NT2/D1 (cell line): ENCODE measurements at regions not wholly inside any gene's neighbourhood (a gene's known extent, or its start where the extent isn't known, plus 50 kb on each side); places are given as distances from the start of the nearest gene placed in this dataset.

Source experiments
- DNase-seq: peaks from one replicate; pipeline ENCODE4 v3.0.0-alpha.2; 2011; ENCODE audit warnings: low read depth, low spot score
- H3K27me3 ChIP-seq: 2 replicates; pipeline ENCODE4 v1.6.0; 2011; ENCODE audit warnings: mild to moderate bottlenecking; ENCODE audit not compliant: insufficient read length, insufficient read depth
- H3K36me3 ChIP-seq: 2 replicates; pipeline ENCODE4 v1.6.1; 2011; ENCODE audit warnings: mild to moderate bottlenecking, low read length, mixed read lengths; ENCODE audit not compliant: insufficient read depth, insufficient read length
- H3K4me1 ChIP-seq: 2 replicates; pipeline ENCODE4 v1.5.1; 2011; ENCODE audit not compliant: insufficient read depth, insufficient read length
- H3K4me3 ChIP-seq: 2 replicates; pipeline ENCODE4 v1.5.1; 2011; ENCODE audit warnings: low read depth; ENCODE audit not compliant: insufficient read length
- H3K9ac ChIP-seq: 2 replicates; pipeline ENCODE4 v1.6.0; 2011; ENCODE audit warnings: low read depth; ENCODE audit not compliant: insufficient read length
- H3K9me3 ChIP-seq: 2 replicates; pipeline ENCODE4 v1.5.1; 2011; ENCODE audit warnings: mild to moderate bottlenecking, low read length; ENCODE audit not compliant: insufficient read depth
- SUZ12 ChIP-seq: IDR thresholded peaks from 2 replicates; pipeline ENCODE4 v1.6.1; 2011; ENCODE audit not compliant: insufficient read length, insufficient read depth; ENCODE audit errors: extremely low read depth
- YY1 ChIP-seq: IDR thresholded peaks from 2 replicates; pipeline ENCODE4 v1.6.1; 2011; ENCODE audit not compliant: insufficient read length, insufficient read depth
- ZNF274 ChIP-seq: IDR thresholded peaks from 2 replicates; pipeline ENCODE4 v1.6.1; 2011; ENCODE audit warnings: mild to moderate bottlenecking, low read depth, low read length

- no peak overlapping the region for H3K4me3 ChIP-seq
- DNase-seq: no peak
- no peaks in the 10 kb centered on the region for H3K27me3 ChIP-seq
- no peaks in the 10 kb centered on the region for H3K4me1 ChIP-seq
- no peaks in the 10 kb centered on the region for H3K36me3 ChIP-seq
- no peak overlapping the region for H3K9ac ChIP-seq
- no peaks in the 10 kb centered on the region for H3K9me3 ChIP-seq
- TF ChIP-seq ZNF274: no peak
- no peak for TF ChIP-seq YY1
- no peak for TF ChIP-seq SUZ12
Measured at GRCh38 chr5:74154526-74154925, 486.0 kb downstream of the ENC1 start.

GRCh38 chr5:74153255-74153790, 487.2 kb downstream of the ENC1 start:
- DNase-seq: no peak
- TF ChIP-seq SUZ12 (no peak), ZNF274 (no peak), YY1 (no peak)
- Histone ChIP-seq H3K4me3 (no peak overlapping the region), H3K4me1 (no peaks in the 10 kb centered on the region), H3K9ac (no peak overlapping the region), H3K27me3 (no peaks in the 10 kb centered on the region), H3K9me3 (no peaks in the 10 kb centered on the region), H3K36me3 (no peaks in the 10 kb centered on the region)

GRCh38 chr5:74152625-74153254, 487.8 kb downstream of the ENC1 start:
- Histone ChIP-seq H3K36me3 (no peaks in the 10 kb centered on the region), H3K4me3 (no peak overlapping the region), H3K9me3 (no peaks in the 10 kb centered on the region), H3K4me1 (no peaks in the 10 kb centered on the region), H3K27me3 (no peaks in the 10 kb centered on the region), H3K9ac (no peak overlapping the region)
- DNase-seq: no peak
- TF ChIP-seq YY1 (no peak), SUZ12 (no peak), ZNF274 (no peak)

GRCh38 chr5:74152136-74152535, 488.4 kb downstream of the ENC1 start:
- Histone ChIP-seq H3K27me3 (no peaks in the 10 kb centered on the region), H3K9ac (no peak overlapping the region), H3K4me1 (no peaks in the 10 kb centered on the region), H3K36me3 (no peaks in the 10 kb centered on the region), H3K9me3 (no peaks in the 10 kb centered on the region), H3K4me3 (no peak overlapping the region)
- DNase-seq: no peak
- no peak for TF ChIP-seq YY1
- no peak for TF ChIP-seq ZNF274
- TF ChIP-seq SUZ12: no peak

- H3K9me3 ChIP-seq: no peaks in the 10 kb centered on the region
- no peaks in the 10 kb centered on the region for H3K27me3 ChIP-seq
- H3K36me3 ChIP-seq: no peaks in the 10 kb centered on the region
- H3K4me1 ChIP-seq: no peaks in the 10 kb centered on the region
- H3K4me3 ChIP-seq: no peak overlapping the region
- no peak overlapping the region for H3K9ac ChIP-seq
- no peak for DNase-seq
- TF ChIP-seq ZNF274: no peak
- TF ChIP-seq YY1: no peak
- TF ChIP-seq SUZ12: no peak
Measured at GRCh38 chr5:74149395-74149794, 491.1 kb downstream of the ENC1 start.

- no peak for DNase-seq
Measured at GRCh38 chr5:74148321-74148720, 492.2 kb downstream of the ENC1 start.

GRCh38 chr5:74146796-74147195, 493.7 kb downstream of the ENC1 start:
- no peak for DNase-seq
- no peaks in the 10 kb centered on the region for H3K36me3 ChIP-seq
- H3K4me1 ChIP-seq: no peaks in the 10 kb centered on the region
- H3K9ac ChIP-seq: no peak overlapping the region
- no peaks in the 10 kb centered on the region for H3K27me3 ChIP-seq
- no peaks in the 10 kb centered on the region for H3K9me3 ChIP-seq
- no peak overlapping the region for H3K4me3 ChIP-seq
- TF ChIP-seq YY1 (no peak), ZNF274 (no peak), SUZ12 (no peak)

More at GRCh38 chr5:74148321-74148720, 492.2 kb downstream of the ENC1 start:
- Histone ChIP-seq H3K9me3 (no peaks in the 10 kb centered on the region), H3K27me3 (no peaks in the 10 kb centered on the region), H3K4me1 (no peaks in the 10 kb centered on the region), H3K36me3 (no peaks in the 10 kb centered on the region), H3K9ac (no peak overlapping the region), H3K4me3 (no peak overlapping the region)
- no peak for TF ChIP-seq SUZ12
- TF ChIP-seq ZNF274: no peak
- TF ChIP-seq YY1: no peak
